ENCODE measurements at regions not wholly inside any gene's neighbourhood (a gene's known extent, or its start where the extent isn't known, plus 50 kb on each side); places are given as distances from the start of the nearest gene placed in this dataset.

DNA sequence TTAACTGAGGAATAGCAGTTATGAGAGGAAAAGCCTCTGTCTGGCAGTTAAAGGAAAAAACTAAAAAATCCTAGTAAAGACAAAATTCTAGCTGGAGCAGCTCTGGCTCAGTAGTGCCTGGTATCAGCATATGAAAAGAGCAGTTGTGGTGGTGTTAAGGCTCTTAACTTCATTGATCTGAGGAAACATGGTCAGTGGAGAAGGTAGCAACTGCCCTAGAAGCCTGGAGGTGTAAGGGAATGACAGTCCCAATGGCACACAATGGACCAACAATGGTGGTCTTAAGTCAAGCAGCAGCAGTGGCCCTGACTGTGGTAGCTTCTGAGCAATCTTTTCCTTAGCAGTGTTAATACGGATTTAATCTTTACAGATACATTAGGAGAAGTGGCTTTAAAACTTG is 189.6 kb upstream of the POF1B start:
- TF ChIP-seq CTCF (conservative IDR thresholded peaks at IDR 0.05; ENCODE audit: low read length) = no peak
- TF ChIP-seq EZH2phosphoT487 (IDR thresholded peaks at IDR 0.05; ENCODE audit: borderline replicate concordance) = no peak
